PC-3 (cell line): ENCODE measurements at regions not wholly inside any gene's neighbourhood (a gene's known extent, or its start where the extent isn't known, plus 50 kb on each side); places are given as distances from the start of the nearest gene placed in this dataset.

Experiments
- ATAC-seq: fragments of 200-7000 bp; cut with Tn5 transposase; 2 replicates; pipeline ENCODE4 v1.9.1; 2020; ENCODE audit warnings: mild to moderate bottlenecking, moderate library complexity
- BruUV-seq: library from RNA; stranded (reverse); fragments of 400-500 nt; replicated peaks from 2 replicates; lab custom pipeline; 2021; lab: Mats Ljungman, UMichigan
- CTCF ChIA-PET: fragments of 300-600 bp; sonication (Branson Sonifier 250); formaldehyde crosslinking; loops from one replicate; lab custom pipeline; 2022; ENCODE audit warnings: antibody characterized with exemption; lab: Charles Lee
- POLR2A ChIA-PET: fragments of 300-600 bp; sonication (Branson Sonifier 250); formaldehyde crosslinking; loops from one replicate; lab custom pipeline; 2022; ENCODE audit warnings: antibody characterized with exemption; ENCODE audit not compliant: unreplicated experiment; lab: Charles Lee
- DNase-seq: peaks from one replicate; pipeline ENCODE4 v3.0.0-alpha.2; 2015
- H2AFZ ChIP-seq: fragments of 300-600 bp; sonication (generic); 2 replicates; pipeline ENCODE4 v1.6.0; 2016; ENCODE audit warnings: antibody characterized with exemption, low read length
- H3F3A ChIP-seq: fragments of 300-600 bp; sonication (generic); one replicate; pipeline ENCODE4 v1.6.0; 2017; ENCODE audit warnings: antibody characterized with exemption, low read length, control low read depth, mild to moderate bottlenecking; ENCODE audit not compliant: unreplicated experiment
- H3K27ac ChIP-seq: fragments of 300-600 bp; sonication (generic); 2 replicates; pipeline ENCODE4 v1.5.1; 2016; ENCODE audit warnings: mild to moderate bottlenecking, low read length
- H3K27me3 ChIP-seq: fragments of 300-600 bp; sonication (generic); 2 replicates; pipeline ENCODE4 v1.6.1; 2016; ENCODE audit warnings: low read length, mixed read lengths
- H3K36me3 ChIP-seq: fragments of 300-600 bp; sonication (generic); 2 replicates; pipeline ENCODE4 v1.6.1; 2016; ENCODE audit warnings: low read depth, mixed run types, low read length, mixed read lengths
- H3K4me1 ChIP-seq: fragments of 300-600 bp; sonication (generic); 2 replicates; pipeline ENCODE4 v1.5.1; 2016; ENCODE audit warnings: low read length; ENCODE audit not compliant: insufficient read depth
- H3K4me2 ChIP-seq: fragments of 300-600 bp; sonication (generic); 2 replicates; pipeline ENCODE4 v1.6.0; 2016; ENCODE audit warnings: low read length
- H3K4me3 ChIP-seq: fragments of 300-600 bp; sonication (generic); 2 replicates; pipeline ENCODE4 v1.5.1; 2016; ENCODE audit warnings: mild to moderate bottlenecking, low read length, mixed read lengths
- H3K79me2 ChIP-seq: fragments of 300-600 bp; sonication (generic); 2 replicates; pipeline ENCODE4 v1.6.1; 2017; ENCODE audit warnings: low read length, mixed read lengths
- H3K9ac ChIP-seq: fragments of 300-600 bp; sonication (generic); 2 replicates; pipeline ENCODE4 v1.6.0; 2016; ENCODE audit warnings: mild to moderate bottlenecking, low read length
- H3K9me2 ChIP-seq: fragments of 300-600 bp; sonication (generic); replicated peaks from 2 replicates; pipeline ENCODE4 v1.6.1; 2016; ENCODE audit warnings: mixed run types, low read length, mixed read lengths
- H3K9me3 ChIP-seq: fragments of 300-600 bp; sonication (generic); 2 replicates; pipeline ENCODE4 v1.6.1; 2016; ENCODE audit warnings: low read length, mixed read lengths
- H4K20me1 ChIP-seq: fragments of 300-600 bp; sonication (generic); 2 replicates; pipeline ENCODE4 v1.6.1; 2016; ENCODE audit warnings: low read length, mixed read lengths
- EZH2 ChIP-seq: fragments of 300-600 bp; sonication (generic); IDR thresholded peaks from one replicate; pipeline ENCODE4 v1.6.1; 2017; ENCODE audit warnings: antibody characterized with exemption, mild to moderate bottlenecking, low read length; ENCODE audit not compliant: unreplicated experiment
- EZH2phosphoT487 ChIP-seq: fragments of 300-600 bp; sonication (generic); IDR thresholded peaks from 2 replicates; pipeline ENCODE4 v1.6.1; 2018; ENCODE audit warnings: mild to moderate bottlenecking, antibody characterized with exemption, low read length, borderline replicate concordance
- intact Hi-C: fragments of 100-400 bp; cut with micrococcal nuclease; formaldehyde crosslinking; loops from 2 replicates; pipeline ENCODE4 v1.9.0; 2023
- TF ChIP-seq, protein P1 (sequence below): fragments of 300-600 bp; sonication (generic); conservative IDR thresholded peaks from 2 replicates; pipeline ENCODE4 v1.5.1; 2017; ENCODE audit warnings: antibody characterized with exemption, low read depth, mild to moderate bottlenecking, low read length

DNA sequence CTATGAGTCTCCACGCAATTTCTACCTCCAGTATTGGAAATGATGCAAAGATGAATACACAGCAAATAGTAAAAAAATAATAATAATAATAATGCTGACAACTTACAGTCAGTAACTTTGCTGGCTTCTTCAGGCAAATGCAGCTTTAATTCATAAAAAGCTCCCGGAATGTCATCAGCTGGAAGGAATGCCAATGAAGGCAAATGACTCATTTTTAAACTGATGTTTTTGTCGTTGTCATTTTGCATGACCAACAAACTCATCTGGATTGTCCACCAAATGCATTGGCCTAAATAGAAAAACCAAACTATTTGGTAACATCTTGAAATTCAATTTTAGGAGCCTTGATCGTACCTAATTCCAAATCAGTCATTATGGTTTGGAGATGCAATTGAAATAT is 217.1 kb downstream of the ALDH8A1 start:
- ChIA-PET POLR2A (no interaction called here), CTCF (no interaction called here)
- Histone ChIP-seq H3K9me3 (no peaks in the 10 kb centered on the region), H3K9me2 (no peaks in the 10 kb centered on the region), H3K9ac (no peak overlapping the region), H3K36me3 (no peaks in the 10 kb centered on the region), H3K27me3 (no peaks in the 10 kb centered on the region), H2AFZ (no peak overlapping the region), H3F3A (no peaks in the 10 kb centered on the region), H3K79me2 (no peaks in the 10 kb centered on the region), H4K20me1 (no peaks in the 10 kb centered on the region), H3K4me1 (peaks cover 5% of the 10 kb centered on the region; the same call in 1 of the 2 replicates), H3K4me2 (no peak overlapping the region), H3K4me3 (no peak overlapping the region), H3K27ac (no peak overlapping the region)
- ATAC-seq (no peak), DNase-seq (peak; percentile 53)
- intact Hi-C loops: no loop called here
- TF ChIP-seq EZH2phosphoT487 (no peak), EZH2 (no peak)
- TF ChIP-seq, protein P1, sequence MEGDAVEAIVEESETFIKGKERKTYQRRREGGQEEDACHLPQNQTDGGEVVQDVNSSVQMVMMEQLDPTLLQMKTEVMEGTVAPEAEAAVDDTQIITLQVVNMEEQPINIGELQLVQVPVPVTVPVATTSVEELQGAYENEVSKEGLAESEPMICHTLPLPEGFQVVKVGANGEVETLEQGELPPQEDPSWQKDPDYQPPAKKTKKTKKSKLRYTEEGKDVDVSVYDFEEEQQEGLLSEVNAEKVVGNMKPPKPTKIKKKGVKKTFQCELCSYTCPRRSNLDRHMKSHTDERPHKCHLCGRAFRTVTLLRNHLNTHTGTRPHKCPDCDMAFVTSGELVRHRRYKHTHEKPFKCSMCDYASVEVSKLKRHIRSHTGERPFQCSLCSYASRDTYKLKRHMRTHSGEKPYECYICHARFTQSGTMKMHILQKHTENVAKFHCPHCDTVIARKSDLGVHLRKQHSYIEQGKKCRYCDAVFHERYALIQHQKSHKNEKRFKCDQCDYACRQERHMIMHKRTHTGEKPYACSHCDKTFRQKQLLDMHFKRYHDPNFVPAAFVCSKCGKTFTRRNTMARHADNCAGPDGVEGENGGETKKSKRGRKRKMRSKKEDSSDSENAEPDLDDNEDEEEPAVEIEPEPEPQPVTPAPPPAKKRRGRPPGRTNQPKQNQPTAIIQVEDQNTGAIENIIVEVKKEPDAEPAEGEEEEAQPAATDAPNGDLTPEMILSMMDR: no peak
- no TSS peak for BruUV-seq

DNA sequence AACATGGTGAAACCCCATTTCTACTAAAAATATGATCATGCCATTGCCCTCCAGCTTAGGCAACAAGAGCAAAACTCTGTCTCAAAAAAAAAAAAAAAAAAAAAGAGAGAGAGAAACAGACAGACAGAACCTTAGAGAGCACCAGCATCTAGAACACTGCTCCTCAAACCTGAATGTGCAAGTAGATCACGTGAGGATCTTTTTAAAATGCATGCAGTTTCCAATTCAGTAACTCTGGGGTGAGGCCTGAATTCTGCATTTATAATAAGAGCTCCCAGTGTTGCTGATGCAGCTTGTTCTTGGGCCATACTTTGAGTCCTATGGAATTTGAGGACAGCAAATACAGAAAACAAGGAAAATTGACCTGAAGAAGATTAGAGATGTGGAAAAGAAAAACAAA is 218.3 kb downstream of the ALDH8A1 start:
- Histone ChIP-seq H3F3A (no peaks in the 10 kb centered on the region), H3K4me2 (no peak overlapping the region), H3K4me1 (peaks cover 5% of the 10 kb centered on the region; the same call in 1 of the 2 replicates), H3K36me3 (no peaks in the 10 kb centered on the region), H4K20me1 (no peaks in the 10 kb centered on the region), H3K9me2 (no peaks in the 10 kb centered on the region), H2AFZ (no peak overlapping the region), H3K9me3 (no peaks in the 10 kb centered on the region), H3K27me3 (no peaks in the 10 kb centered on the region), H3K4me3 (no peak overlapping the region), H3K9ac (no peak overlapping the region), H3K79me2 (no peaks in the 10 kb centered on the region), H3K27ac (no peak overlapping the region)
- intact Hi-C loops: no loop called here
- TF ChIP-seq, protein P1: no peak
- TF ChIP-seq EZH2phosphoT487: no peak
- TF ChIP-seq EZH2: no peak
- ChIA-PET POLR2A (no interaction called here), CTCF (no interaction called here)
- BruUV-seq: no TSS peak
- DNase-seq (no peak), ATAC-seq (no peak)

DNA sequence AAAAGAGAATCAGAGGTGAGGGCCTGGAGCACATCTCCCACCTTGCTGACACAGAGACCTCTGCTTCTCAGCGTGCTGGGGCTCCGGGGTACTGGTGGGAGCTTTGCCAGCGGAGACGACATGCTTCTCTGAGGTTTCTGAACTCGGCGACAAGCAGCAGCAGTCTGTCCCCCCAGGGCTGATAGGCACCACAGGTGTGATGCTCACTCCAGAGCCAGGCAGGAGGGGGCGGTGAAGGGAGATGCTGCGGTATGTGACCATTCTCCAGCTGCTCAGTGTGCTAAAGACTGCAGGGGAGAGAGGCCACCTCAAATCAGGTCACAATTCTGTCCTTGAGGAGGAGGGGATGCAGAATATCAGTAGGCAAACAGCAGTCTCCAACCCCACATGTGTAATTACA is 219.9 kb downstream of the ALDH8A1 start:
- intact Hi-C loops: no loop called here
- Histone ChIP-seq H3F3A (no peaks in the 10 kb centered on the region), H3K4me2 (no peak overlapping the region), H3K4me1 (peaks cover 11% of the 10 kb centered on the region; the same call in 1 of the 2 replicates), H3K9ac (no peak overlapping the region), H3K27ac (no peak overlapping the region), H3K36me3 (no peaks in the 10 kb centered on the region), H3K79me2 (no peaks in the 10 kb centered on the region), H2AFZ (no peak overlapping the region), H4K20me1 (no peaks in the 10 kb centered on the region), H3K9me3 (no peaks in the 10 kb centered on the region), H3K9me2 (no peaks in the 10 kb centered on the region), H3K27me3 (no peaks in the 10 kb centered on the region), H3K4me3 (no peak overlapping the region)
- BruUV-seq: no TSS peak
- ATAC-seq (no peak), DNase-seq (no peak)
- ChIA-PET POLR2A (no interaction called here), CTCF (no interaction called here)
- TF ChIP-seq EZH2phosphoT487 (no peak), EZH2 (no peak)
- TF ChIP-seq, protein P1: no peak
